ENCODE measurements at regions not wholly inside any gene's neighbourhood (a gene's known extent, or its start where the extent isn't known, plus 50 kb on each side); places are given as distances from the start of the nearest gene placed in this dataset.

- Histone ChIP-seq H3K9me3 (ENCODE audit: severe bottlenecking) (no peaks in the 10 kb centered on the region), H3K4me3 (ENCODE audit: severe bottlenecking) (no peak overlapping the region), H3K27ac (ENCODE audit: poor library complexity, severe bottlenecking) (no peak overlapping the region), H3K27me3 (ENCODE audit: insufficient read depth, poor library complexity, severe bottlenecking) (no peaks in the 10 kb centered on the region), H3K36me3 (ENCODE audit: low read depth) (no peaks in the 10 kb centered on the region), H3K4me1 (ENCODE audit: insufficient read depth, poor library complexity, severe bottlenecking) (peaks cover 3% of the 10 kb centered on the region)
- DNase-seq (ENCODE audit: low spot score): no peak
- no peak for TF ChIP-seq CTCF (IDR thresholded peaks at IDR 0.05; ENCODE audit: poor library complexity, severe bottlenecking)
- no peak for ATAC-seq (ENCODE audit: low read depth)
Observed at GRCh38 chr3:152724270-152724669, 110.7 kb upstream of the P2RY1 start.

- Histone ChIP-seq H3K27me3 (ENCODE audit: insufficient read depth, poor library complexity, severe bottlenecking) (no peaks in the 10 kb centered on the region), H3K4me3 (ENCODE audit: severe bottlenecking) (no peak overlapping the region), H3K9me3 (ENCODE audit: severe bottlenecking) (no peaks in the 10 kb centered on the region), H3K27ac (ENCODE audit: poor library complexity, severe bottlenecking) (no peak overlapping the region), H3K4me1 (ENCODE audit: insufficient read depth, poor library complexity, severe bottlenecking) (no peaks in the 10 kb centered on the region), H3K36me3 (ENCODE audit: low read depth) (no peaks in the 10 kb centered on the region)
- ATAC-seq (ENCODE audit: low read depth): no peak
- no peak for DNase-seq (ENCODE audit: low spot score)
- TF ChIP-seq CTCF (IDR thresholded peaks at IDR 0.05; ENCODE audit: poor library complexity, severe bottlenecking): no peak
Observed at GRCh38 chr3:152728231-152728980, 106.5 kb upstream of the P2RY1 start.

- no peak overlapping the region for H3K4me3 ChIP-seq (ENCODE audit: severe bottlenecking)
- no peaks in the 10 kb centered on the region for H3K27me3 ChIP-seq (ENCODE audit: insufficient read depth, poor library complexity, severe bottlenecking)
- no peak for TF ChIP-seq CTCF (IDR thresholded peaks at IDR 0.05; ENCODE audit: poor library complexity, severe bottlenecking)
- ATAC-seq (ENCODE audit: low read depth) (no peak), DNase-seq (ENCODE audit: low spot score) (no peak)
- H3K9me3 ChIP-seq (ENCODE audit: severe bottlenecking): no peaks in the 10 kb centered on the region
- no peak overlapping the region for H3K27ac ChIP-seq (ENCODE audit: poor library complexity, severe bottlenecking)
- H3K4me1 ChIP-seq (ENCODE audit: insufficient read depth, poor library complexity, severe bottlenecking): no peaks in the 10 kb centered on the region
- H3K36me3 ChIP-seq (ENCODE audit: low read depth): no peaks in the 10 kb centered on the region
Observed at GRCh38 chr3:152729906-152730305, 105.0 kb upstream of the P2RY1 start.

GRCh38 chr3:152731511-152731910, 103.4 kb upstream of the P2RY1 start:
- no peaks in the 10 kb centered on the region for H3K27me3 ChIP-seq (ENCODE audit: insufficient read depth, poor library complexity, severe bottlenecking)
- DNase-seq (ENCODE audit: low spot score) (no peak), ATAC-seq (ENCODE audit: low read depth) (no peak)
- H3K36me3 ChIP-seq (ENCODE audit: low read depth): no peaks in the 10 kb centered on the region
- TF ChIP-seq CTCF (IDR thresholded peaks at IDR 0.05; ENCODE audit: poor library complexity, severe bottlenecking): no peak
- H3K27ac ChIP-seq (ENCODE audit: poor library complexity, severe bottlenecking): no peak overlapping the region
- H3K9me3 ChIP-seq (ENCODE audit: severe bottlenecking): no peaks in the 10 kb centered on the region
- H3K4me1 ChIP-seq (ENCODE audit: insufficient read depth, poor library complexity, severe bottlenecking): no peaks in the 10 kb centered on the region
- no peak overlapping the region for H3K4me3 ChIP-seq (ENCODE audit: severe bottlenecking)

GRCh38 chr3:152733584-152734119, 101.3 kb upstream of the P2RY1 start:
- Histone ChIP-seq H3K36me3 (ENCODE audit: low read depth) (no peaks in the 10 kb centered on the region), H3K27me3 (ENCODE audit: insufficient read depth, poor library complexity, severe bottlenecking) (no peaks in the 10 kb centered on the region), H3K9me3 (ENCODE audit: severe bottlenecking) (no peaks in the 10 kb centered on the region), H3K4me3 (ENCODE audit: severe bottlenecking) (no peak overlapping the region), H3K4me1 (ENCODE audit: insufficient read depth, poor library complexity, severe bottlenecking) (no peaks in the 10 kb centered on the region), H3K27ac (ENCODE audit: poor library complexity, severe bottlenecking) (no peak overlapping the region)
- ATAC-seq (ENCODE audit: low read depth) (no peak), DNase-seq (ENCODE audit: low spot score) (no peak)
- TF ChIP-seq CTCF (IDR thresholded peaks at IDR 0.05; ENCODE audit: poor library complexity, severe bottlenecking): no peak
